HG03571 (cell line): ENCODE measurements at regions not wholly inside any gene's neighbourhood (a gene's known extent, or its start where the extent isn't known, plus 50 kb on each side); places are given as distances from the start of the nearest gene placed in this dataset.
A peak's percentile ranks its signal among the peaks of the same experiment; 100 is the strongest.

Experiments
- ATAC-seq: cut with Tn5 transposase; IDR thresholded peaks from one replicate; pipeline ENCODE4 v1.9.1; 2021; ENCODE audit not compliant: unreplicated experiment

GRCh38 chr6:83792846-83793245 is 60.3 kb upstream of the RIPPLY2 start:
- ATAC-seq: no peak

GRCh38 chr6:83781506-83781905 is 71.7 kb upstream of the RIPPLY2 start:
- no peak for ATAC-seq

- ATAC-seq: peak; percentile 78
These were observed 62.0 kb upstream of the SNAP91 start for GRCh38 chr6:83770910-83771309.

GRCh38 chr6:83769413-83769812 is 60.5 kb upstream of the SNAP91 start:
- ATAC-seq: no peak

- no peak for ATAC-seq
These were observed 58.1 kb upstream of the SNAP91 start for GRCh38 chr6:83767033-83767432.
